ENCODE measurements at regions not wholly inside any gene's neighbourhood (a gene's known extent, or its start where the extent isn't known, plus 50 kb on each side); places are given as distances from the start of the nearest gene placed in this dataset.

- Histone ChIP-seq H3K4me1 (ENCODE audit: control insufficient read depth, insufficient read depth, low read length, unreplicated experiment) (no peaks in the 10 kb centered on the region), H3K36me3 (ENCODE audit: insufficient read depth, low read length) (peaks cover 4% of the 10 kb centered on the region; the same call in 1 of the 2 replicates), H3K4me3 (ENCODE audit: low read depth, low read length) (no peak overlapping the region), H2AFZ (ENCODE audit: low read length, unreplicated experiment) (no peak overlapping the region), H3K27me3 (ENCODE audit: insufficient read depth, low read length) (no peaks in the 10 kb centered on the region), H3K27ac (ENCODE audit: low read depth, low read length) (no peak overlapping the region), H3K79me2 (ENCODE audit: control insufficient read depth, insufficient read depth, low read length, unreplicated experiment) (peaks cover 13% of the 10 kb centered on the region)
These were observed 108.8 kb downstream of the KLF12 start for GRCh38 chr13:74025369-74025768.

- peaks cover 10% of the 10 kb centered on the region for H3K79me2 ChIP-seq (ENCODE audit: control insufficient read depth, insufficient read depth, low read length, unreplicated experiment)
- no peaks in the 10 kb centered on the region for H3K27me3 ChIP-seq (ENCODE audit: insufficient read depth, low read length)
- H3K27ac ChIP-seq (ENCODE audit: low read depth, low read length): no peak overlapping the region
- H3K36me3 ChIP-seq (ENCODE audit: insufficient read depth, low read length): peaks cover 4% of the 10 kb centered on the region; the same call in 1 of the 2 replicates
- no peaks in the 10 kb centered on the region for H3K4me1 ChIP-seq (ENCODE audit: control insufficient read depth, insufficient read depth, low read length, unreplicated experiment)
- no peak overlapping the region for H3K4me3 ChIP-seq (ENCODE audit: low read depth, low read length)
- H2AFZ ChIP-seq (ENCODE audit: low read length, unreplicated experiment): no peak overlapping the region
These were observed 109.3 kb downstream of the KLF12 start for GRCh38 chr13:74024856-74025255.

GRCh38 chr13:74024314-74024713 is 109.9 kb downstream of the KLF12 start:
- Histone ChIP-seq H3K4me3 (ENCODE audit: low read depth, low read length) (no peak overlapping the region), H3K36me3 (ENCODE audit: insufficient read depth, low read length) (peaks cover 4% of the 10 kb centered on the region; the same call in 1 of the 2 replicates), H3K27me3 (ENCODE audit: insufficient read depth, low read length) (no peaks in the 10 kb centered on the region), H3K27ac (ENCODE audit: low read depth, low read length) (no peak overlapping the region), H3K4me1 (ENCODE audit: control insufficient read depth, insufficient read depth, low read length, unreplicated experiment) (no peaks in the 10 kb centered on the region), H2AFZ (ENCODE audit: low read length, unreplicated experiment) (no peak overlapping the region), H3K79me2 (ENCODE audit: control insufficient read depth, insufficient read depth, low read length, unreplicated experiment) (peaks cover 4% of the 10 kb centered on the region)

- H3K79me2 ChIP-seq (ENCODE audit: control insufficient read depth, insufficient read depth, low read length, unreplicated experiment): peaks cover 4% of the 10 kb centered on the region
These were observed 110.7 kb downstream of the KLF12 start for GRCh38 chr13:74023484-74023883.

GRCh38 chr13:74021505-74021904 is 112.7 kb downstream of the KLF12 start:
- no peak overlapping the region for H2AFZ ChIP-seq (ENCODE audit: low read length, unreplicated experiment)
- peaks cover 4% of the 10 kb centered on the region; the same call in 1 of the 2 replicates for H3K36me3 ChIP-seq (ENCODE audit: insufficient read depth, low read length)
- H3K4me1 ChIP-seq (ENCODE audit: control insufficient read depth, insufficient read depth, low read length, unreplicated experiment): no peaks in the 10 kb centered on the region
- no peak overlapping the region for H3K4me3 ChIP-seq (ENCODE audit: low read depth, low read length)
- no peak overlapping the region for H3K27ac ChIP-seq (ENCODE audit: low read depth, low read length)
- H3K27me3 ChIP-seq (ENCODE audit: insufficient read depth, low read length): no peaks in the 10 kb centered on the region
- peaks cover 4% of the 10 kb centered on the region for H3K79me2 ChIP-seq (ENCODE audit: control insufficient read depth, insufficient read depth, low read length, unreplicated experiment)

More at GRCh38 chr13:74023484-74023883, 110.7 kb downstream of the KLF12 start:
- Histone ChIP-seq H3K27me3 (ENCODE audit: insufficient read depth, low read length) (no peaks in the 10 kb centered on the region), H3K36me3 (ENCODE audit: insufficient read depth, low read length) (peaks cover 4% of the 10 kb centered on the region; the same call in 1 of the 2 replicates), H3K4me1 (ENCODE audit: control insufficient read depth, insufficient read depth, low read length, unreplicated experiment) (no peaks in the 10 kb centered on the region), H3K27ac (ENCODE audit: low read depth, low read length) (no peak overlapping the region), H3K4me3 (ENCODE audit: low read depth, low read length) (no peak overlapping the region), H2AFZ (ENCODE audit: low read length, unreplicated experiment) (no peak overlapping the region)

- Histone ChIP-seq H3K4me3 (ENCODE audit: low read depth, low read length) (no peak overlapping the region), H3K36me3 (ENCODE audit: insufficient read depth, low read length) (peaks cover 2% of the 10 kb centered on the region; the same call in 1 of the 2 replicates), H3K79me2 (ENCODE audit: control insufficient read depth, insufficient read depth, low read length, unreplicated experiment) (peaks cover 5% of the 10 kb centered on the region), H3K27ac (ENCODE audit: low read depth, low read length) (no peak overlapping the region), H2AFZ (ENCODE audit: low read length, unreplicated experiment) (no peak overlapping the region), H3K27me3 (ENCODE audit: insufficient read depth, low read length) (no peaks in the 10 kb centered on the region), H3K4me1 (ENCODE audit: control insufficient read depth, insufficient read depth, low read length, unreplicated experiment) (no peaks in the 10 kb centered on the region)
These were observed 116.2 kb downstream of the KLF12 start for GRCh38 chr13:74018062-74018431.

- Histone ChIP-seq H3K4me1 (ENCODE audit: control insufficient read depth, insufficient read depth, low read length, unreplicated experiment) (no peaks in the 10 kb centered on the region), H3K4me3 (ENCODE audit: low read depth, low read length) (no peak overlapping the region), H3K79me2 (ENCODE audit: control insufficient read depth, insufficient read depth, low read length, unreplicated experiment) (peaks cover 9% of the 10 kb centered on the region), H3K27me3 (ENCODE audit: insufficient read depth, low read length) (no peaks in the 10 kb centered on the region), H3K27ac (ENCODE audit: low read depth, low read length) (no peak overlapping the region), H2AFZ (ENCODE audit: low read length, unreplicated experiment) (no peak overlapping the region), H3K36me3 (ENCODE audit: insufficient read depth, low read length) (no peaks in the 10 kb centered on the region)
These were observed 116.7 kb downstream of the KLF12 start for GRCh38 chr13:74017301-74018061.

- no peaks in the 10 kb centered on the region for H3K36me3 ChIP-seq (ENCODE audit: insufficient read depth, low read length)
- H2AFZ ChIP-seq (ENCODE audit: low read length, unreplicated experiment): no peak overlapping the region
- H3K4me1 ChIP-seq (ENCODE audit: control insufficient read depth, insufficient read depth, low read length, unreplicated experiment): no peaks in the 10 kb centered on the region
- H3K79me2 ChIP-seq (ENCODE audit: control insufficient read depth, insufficient read depth, low read length, unreplicated experiment): peaks cover 12% of the 10 kb centered on the region
- H3K27me3 ChIP-seq (ENCODE audit: insufficient read depth, low read length): no peaks in the 10 kb centered on the region
- H3K4me3 ChIP-seq (ENCODE audit: low read depth, low read length): no peak overlapping the region
- H3K27ac ChIP-seq (ENCODE audit: low read depth, low read length): no peak overlapping the region
These were observed 119.1 kb downstream of the KLF12 start for GRCh38 chr13:74015137-74015536.

GRCh38 chr13:74009100-74009668 is 125.0 kb downstream of the KLF12 start:
- peaks cover 17% of the 10 kb centered on the region for H3K79me2 ChIP-seq (ENCODE audit: control insufficient read depth, insufficient read depth, low read length, unreplicated experiment)
- no peaks in the 10 kb centered on the region for H3K27me3 ChIP-seq (ENCODE audit: insufficient read depth, low read length)
- H3K4me1 ChIP-seq (ENCODE audit: control insufficient read depth, insufficient read depth, low read length, unreplicated experiment): peaks cover 12% of the 10 kb centered on the region
- H3K27ac ChIP-seq (ENCODE audit: low read depth, low read length): no peak overlapping the region
- no peaks in the 10 kb centered on the region for H3K36me3 ChIP-seq (ENCODE audit: insufficient read depth, low read length)
- H3K4me3 ChIP-seq (ENCODE audit: low read depth, low read length): no peak overlapping the region
- no peak overlapping the region for H2AFZ ChIP-seq (ENCODE audit: low read length, unreplicated experiment)

- peaks cover 22% of the 10 kb centered on the region for H3K4me1 ChIP-seq (ENCODE audit: control insufficient read depth, insufficient read depth, low read length, unreplicated experiment)
- no peak overlapping the region for H3K27ac ChIP-seq (ENCODE audit: low read depth, low read length)
- H3K79me2 ChIP-seq (ENCODE audit: control insufficient read depth, insufficient read depth, low read length, unreplicated experiment): peaks cover 12% of the 10 kb centered on the region
- no peak overlapping the region for H3K4me3 ChIP-seq (ENCODE audit: low read depth, low read length)
- no peaks in the 10 kb centered on the region for H3K27me3 ChIP-seq (ENCODE audit: insufficient read depth, low read length)
- H2AFZ ChIP-seq (ENCODE audit: low read length, unreplicated experiment): no peak overlapping the region
- H3K36me3 ChIP-seq (ENCODE audit: insufficient read depth, low read length): no peaks in the 10 kb centered on the region
These were observed 127.5 kb downstream of the KLF12 start for GRCh38 chr13:74006666-74007065.
